ENCODE measurements at regions not wholly inside any gene's neighbourhood (a gene's known extent, or its start where the extent isn't known, plus 50 kb on each side); places are given as distances from the start of the nearest gene placed in this dataset.

DNA sequence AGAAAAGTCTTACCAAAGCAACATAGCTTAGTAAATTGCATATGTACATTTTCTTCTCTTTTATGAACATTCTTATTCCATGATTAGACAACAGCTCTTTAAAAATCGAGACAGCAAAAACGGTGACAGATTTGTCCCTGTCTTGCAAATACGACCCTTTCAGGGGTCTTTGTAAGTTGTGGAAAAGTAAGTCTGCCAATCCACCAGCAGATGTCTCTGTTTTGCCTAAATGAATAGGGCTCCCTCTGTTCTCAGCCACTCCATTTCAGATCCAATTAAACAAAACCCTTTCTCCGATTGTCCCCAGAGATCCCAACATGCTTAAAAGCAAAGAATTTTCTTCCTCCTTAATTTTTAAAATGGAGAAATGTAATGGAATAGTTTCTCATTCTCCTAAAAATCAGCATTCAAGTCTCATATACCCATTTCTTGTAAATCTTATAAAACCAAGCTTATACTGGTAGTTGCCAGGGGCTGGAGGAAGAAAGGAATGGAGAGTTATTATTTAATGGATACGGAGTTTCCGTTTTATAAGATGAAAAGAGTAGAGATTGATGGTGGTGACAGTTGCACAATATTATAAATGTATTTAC is 61.0 kb upstream of the NFE2L3 start:
- no peaks in the 10 kb centered on the region for H3K9me3 ChIP-seq
- no peak overlapping the region for H3K4me3 ChIP-seq
- no peaks in the 10 kb centered on the region for H3K4me1 ChIP-seq
- TF ChIP-seq, protein P1, sequence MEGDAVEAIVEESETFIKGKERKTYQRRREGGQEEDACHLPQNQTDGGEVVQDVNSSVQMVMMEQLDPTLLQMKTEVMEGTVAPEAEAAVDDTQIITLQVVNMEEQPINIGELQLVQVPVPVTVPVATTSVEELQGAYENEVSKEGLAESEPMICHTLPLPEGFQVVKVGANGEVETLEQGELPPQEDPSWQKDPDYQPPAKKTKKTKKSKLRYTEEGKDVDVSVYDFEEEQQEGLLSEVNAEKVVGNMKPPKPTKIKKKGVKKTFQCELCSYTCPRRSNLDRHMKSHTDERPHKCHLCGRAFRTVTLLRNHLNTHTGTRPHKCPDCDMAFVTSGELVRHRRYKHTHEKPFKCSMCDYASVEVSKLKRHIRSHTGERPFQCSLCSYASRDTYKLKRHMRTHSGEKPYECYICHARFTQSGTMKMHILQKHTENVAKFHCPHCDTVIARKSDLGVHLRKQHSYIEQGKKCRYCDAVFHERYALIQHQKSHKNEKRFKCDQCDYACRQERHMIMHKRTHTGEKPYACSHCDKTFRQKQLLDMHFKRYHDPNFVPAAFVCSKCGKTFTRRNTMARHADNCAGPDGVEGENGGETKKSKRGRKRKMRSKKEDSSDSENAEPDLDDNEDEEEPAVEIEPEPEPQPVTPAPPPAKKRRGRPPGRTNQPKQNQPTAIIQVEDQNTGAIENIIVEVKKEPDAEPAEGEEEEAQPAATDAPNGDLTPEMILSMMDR (IDR thresholded peaks at IDR 0.05): peak; percentile 42 to 55
- H3K27ac ChIP-seq: no peak overlapping the region
- H3K36me3 ChIP-seq: no peaks in the 10 kb centered on the region
- no peaks in the 10 kb centered on the region for H3K27me3 ChIP-seq
- intact Hi-C loops (cut with DNase I; ENCODE audit: low total_unique reads): loop anchor here (5.0 kb wide), 1 partner anchor 271 kb away; no protein-coding TSS in a partner anchor
- DNase-seq: no peak

DNA sequence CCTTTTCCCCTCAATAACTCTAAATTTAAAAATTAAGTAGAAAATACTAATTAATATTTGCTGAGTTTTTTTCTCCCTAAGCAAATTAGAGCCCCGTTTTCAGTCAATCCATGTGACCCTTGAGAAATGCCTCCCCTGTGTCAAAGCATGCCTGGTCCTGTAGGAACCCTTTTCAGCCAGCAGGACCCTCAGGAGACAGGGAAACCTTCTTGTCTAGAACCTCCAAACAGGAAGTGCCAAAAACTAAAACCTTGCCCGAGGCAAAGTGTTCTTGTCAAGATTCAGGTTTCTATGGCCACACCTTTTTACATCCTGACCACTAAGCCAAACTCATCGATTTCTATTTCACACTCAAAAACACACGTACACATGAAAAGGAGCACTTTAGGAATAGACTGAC is 60.1 kb upstream of the NFE2L3 start:
- Histone ChIP-seq H3K4me1 (no peaks in the 10 kb centered on the region), H3K27me3 (no peaks in the 10 kb centered on the region), H3K36me3 (no peaks in the 10 kb centered on the region), H3K27ac (no peak overlapping the region), H3K4me3 (no peak overlapping the region), H3K9me3 (no peaks in the 10 kb centered on the region)
- TF ChIP-seq, protein P1 (IDR thresholded peaks at IDR 0.05): no peak
- intact Hi-C loops (cut with DNase I; ENCODE audit: low total_unique reads): loop anchor here (5.0 kb wide), 1 partner anchor 270 kb away; no protein-coding TSS in a partner anchor
- DNase-seq: no peak

DNA sequence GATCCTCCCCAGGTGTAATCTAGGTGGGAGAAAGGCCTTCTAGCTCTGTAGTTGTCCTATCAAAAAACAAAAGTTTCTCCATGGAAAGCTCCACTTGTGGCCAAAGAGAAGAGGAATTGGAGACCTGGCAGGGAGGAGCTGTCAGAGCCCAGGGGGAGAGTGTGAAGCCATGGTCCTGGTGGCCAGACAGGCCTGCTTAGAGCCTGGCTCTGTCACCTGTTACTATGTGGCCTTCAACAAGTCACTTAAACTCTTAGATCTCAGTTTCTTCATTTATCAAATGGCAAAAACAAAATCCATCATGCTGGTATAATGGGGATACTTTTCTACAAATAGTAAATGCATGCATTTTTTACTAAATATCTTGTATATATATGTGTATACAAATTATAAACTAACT is 59.0 kb upstream of the NFE2L3 start:
- H3K36me3 ChIP-seq: no peaks in the 10 kb centered on the region
- intact Hi-C loops (cut with DNase I; ENCODE audit: low total_unique reads): loop anchor here (5.0 kb wide), 1 partner anchor 269 kb away; no protein-coding TSS in a partner anchor

DNA sequence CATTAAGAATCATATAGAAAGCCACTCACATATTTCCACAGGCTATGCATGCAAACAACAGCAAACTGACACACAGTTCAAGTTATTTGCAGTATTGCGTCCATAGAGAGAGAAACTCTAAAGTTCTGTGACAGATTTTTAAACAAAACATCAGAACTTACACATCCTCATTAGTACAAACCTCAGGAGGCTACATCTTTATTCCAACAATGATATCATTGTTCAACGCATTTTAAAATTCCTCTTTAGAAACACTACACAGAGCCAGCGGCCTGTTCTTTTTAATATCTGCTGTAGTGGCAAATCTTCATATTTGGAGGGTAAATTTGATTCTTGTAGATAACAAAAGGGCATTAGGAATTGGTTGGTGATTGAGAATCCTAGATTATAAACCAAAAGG is 55.9 kb upstream of the NFE2L3 start:
- Histone ChIP-seq H3K9me3 (no peaks in the 10 kb centered on the region), H3K4me3 (no peak overlapping the region), H3K27me3 (no peaks in the 10 kb centered on the region), H3K4me1 (peaks cover 0 to under 1% (median 0%) of the 10 kb centered on the region in 4 donors), H3K36me3 (no peaks in the 10 kb centered on the region), H3K27ac (no peak overlapping the region)
- TF ChIP-seq, protein P1 (IDR thresholded peaks at IDR 0.05): no peak
- intact Hi-C loops (cut with DNase I; ENCODE audit: low total_unique reads): no loop called here
- DNase-seq: no peak

More for the DNA sequence above, 59.0 kb upstream of the NFE2L3 start:
- H3K4me3 ChIP-seq: no peak overlapping the region
- DNase-seq: no peak
- H3K27me3 ChIP-seq: no peaks in the 10 kb centered on the region
- H3K4me1 ChIP-seq: no peaks in the 10 kb centered on the region
- TF ChIP-seq, protein P1 (IDR thresholded peaks at IDR 0.05): no peak
- no peaks in the 10 kb centered on the region for H3K9me3 ChIP-seq
- H3K27ac ChIP-seq: no peak overlapping the region

DNA sequence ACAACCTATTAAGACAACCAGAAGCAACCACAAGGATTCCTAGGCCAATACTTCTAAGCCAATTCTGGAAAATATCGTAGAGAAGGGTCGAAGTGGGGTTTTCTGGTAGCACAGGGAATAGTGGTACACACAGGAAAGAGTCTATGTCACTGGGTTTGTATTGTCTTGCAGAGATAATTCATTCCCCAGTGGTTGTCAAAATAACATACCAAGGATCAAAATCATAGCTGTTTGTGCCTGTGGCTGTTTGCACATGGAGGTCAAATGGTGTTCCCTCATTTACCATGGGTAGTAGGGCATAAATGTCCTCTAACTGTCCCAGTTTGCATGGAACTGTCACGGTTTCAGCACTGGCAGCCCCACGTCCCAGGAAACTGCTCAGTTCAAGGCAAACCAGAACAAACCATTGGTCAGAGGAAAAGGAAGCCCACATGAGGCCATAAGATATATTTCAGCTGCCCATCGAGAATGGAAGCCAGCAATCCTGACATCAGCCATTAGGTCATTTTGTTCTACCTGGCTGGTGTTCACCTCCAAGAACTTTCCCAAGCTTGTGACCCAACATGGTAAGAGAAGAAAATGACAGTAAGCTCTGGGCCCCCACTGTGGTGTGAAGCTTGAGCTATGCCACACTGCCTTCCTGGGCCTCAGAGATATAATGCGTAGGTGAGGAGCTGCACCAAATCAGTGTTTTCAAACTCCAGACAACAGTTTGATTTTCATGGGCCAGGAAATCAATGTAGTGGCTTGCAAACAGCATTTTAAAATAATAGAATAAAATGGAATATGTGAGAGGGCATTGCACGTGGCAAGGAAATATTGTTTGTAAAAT is 53.9 kb upstream of the NFE2L3 start:
- Histone ChIP-seq H3K4me1 (peaks cover 0 to 6% (median 2%) of the 10 kb centered on the region in 4 donors), H3K4me3 (no peak overlapping the region), H3K27ac (no peak overlapping the region), H3K27me3 (no peaks in the 10 kb centered on the region), H3K9me3 (no peaks in the 10 kb centered on the region), H3K36me3 (no peaks in the 10 kb centered on the region)
- TF ChIP-seq, protein P1 (IDR thresholded peaks at IDR 0.05): no peak
- DNase-seq: no peak
- intact Hi-C loops (cut with DNase I; ENCODE audit: low total_unique reads): no loop called here
